ENCODE measurements at regions not wholly inside any gene's neighbourhood (a gene's known extent, or its start where the extent isn't known, plus 50 kb on each side); places are given as distances from the start of the nearest gene placed in this dataset.
A peak's percentile ranks its signal among the peaks of the same experiment; 100 is the strongest.
"Not testable (repeated sequence)": the region's sequence is repeated elsewhere in the genome, so short reads cannot be mapped to it uniquely, and the experiment has no call there.

- Mint-ChIP-seq H3K4me3 (no peak overlapping the region), H3K9me3 (peaks cover 7 to 16% of the 10 kb centered on the region in 2 donors), H3K36me3 (no peaks in the 10 kb centered on the region), H3K27ac (no peak overlapping the region), H3K4me1 (no peaks in the 10 kb centered on the region), H3K27me3 (ENCODE audit: low read depth in 2 of 2) (no peaks in the 10 kb centered on the region)
- H3K4me1 ChIP-seq (ENCODE audit: control insufficient read depth, insufficient read depth, low read length): no peaks in the 10 kb centered on the region
- DNase-seq (no peak), ATAC-seq (no peak)
- 75% methylated on average over 3 of the region's 4 CpGs for WGBS (ENCODE audit: insufficient coverage)
- TF ChIP-seq CTCF (IDR thresholded peaks at IDR 0.05): no peak
- H3K4me3 ChIP-seq (ENCODE audit: low read length): no peak overlapping the region
- no peaks in the 10 kb centered on the region for H3K36me3 ChIP-seq (ENCODE audit: control insufficient read depth, insufficient read depth, low read length)
- H3K9me3 ChIP-seq (ENCODE audit: control insufficient read depth, insufficient read depth, low read length): no peaks in the 10 kb centered on the region
- no peak overlapping the region for H3K27ac ChIP-seq (ENCODE audit: low read length)
- intact Hi-C loops (cut with micrococcal nuclease): no loop called here
- no peaks in the 10 kb centered on the region for H3K27me3 ChIP-seq (ENCODE audit: control insufficient read depth, insufficient read depth, low read length)
These were observed 58.0 kb upstream of the PPARGC1A start for GRCh38 chr4:23947826-23948225.

GRCh38 chr4:23946299-23946698, 56.5 kb upstream of the PPARGC1A start:
- no peaks in the 10 kb centered on the region for H3K36me3 Mint-ChIP-seq
- H3K27ac Mint-ChIP-seq: no peak overlapping the region
- no peak overlapping the region for H3K4me3 Mint-ChIP-seq
- ATAC-seq: no peak
- H3K9me3 Mint-ChIP-seq: peaks cover 6 to 12% of the 10 kb centered on the region in 2 donors
- H3K4me1 Mint-ChIP-seq: no peaks in the 10 kb centered on the region
- H3K4me3 ChIP-seq (ENCODE audit: low read length): no peak overlapping the region
- H3K36me3 ChIP-seq (ENCODE audit: control insufficient read depth, insufficient read depth, low read length): no peaks in the 10 kb centered on the region
- WGBS (ENCODE audit: insufficient coverage): 95% methylated on average over 6 of the region's 6 CpGs
- DNase-seq: no peak
- no peaks in the 10 kb centered on the region for H3K9me3 ChIP-seq (ENCODE audit: control insufficient read depth, insufficient read depth, low read length)
- no peaks in the 10 kb centered on the region for H3K4me1 ChIP-seq (ENCODE audit: control insufficient read depth, insufficient read depth, low read length)
- no peak for TF ChIP-seq CTCF (IDR thresholded peaks at IDR 0.05)
- no peak overlapping the region for H3K27ac ChIP-seq (ENCODE audit: low read length)
- no peaks in the 10 kb centered on the region for H3K27me3 ChIP-seq (ENCODE audit: control insufficient read depth, insufficient read depth, low read length)
- intact Hi-C loops (cut with micrococcal nuclease): no loop called here
- H3K27me3 Mint-ChIP-seq (ENCODE audit: low read depth in 2 of 2): no peaks in the 10 kb centered on the region

GRCh38 chr4:23945451-23946017, 55.7 kb upstream of the PPARGC1A start:
- DNase-seq: peak in 1 of 2 donors; percentile 4
- ATAC-seq: no peak

GRCh38 chr4:23944556-23944955, 54.7 kb upstream of the PPARGC1A start:
- H3K9me3 ChIP-seq (ENCODE audit: control insufficient read depth, insufficient read depth, low read length); intact Hi-C loops (cut with micrococcal nuclease); H3K27me3 ChIP-seq (ENCODE audit: control insufficient read depth, insufficient read depth, low read length); H3K36me3 ChIP-seq (ENCODE audit: control insufficient read depth, insufficient read depth, low read length); DNase-seq; H3K4me3 ChIP-seq (ENCODE audit: low read length); H3K9me3 Mint-ChIP-seq; H3K27ac Mint-ChIP-seq; H3K36me3 Mint-ChIP-seq; H3K27me3 Mint-ChIP-seq (ENCODE audit: low read depth in 2 of 2); ATAC-seq; H3K4me1 ChIP-seq (ENCODE audit: control insufficient read depth, insufficient read depth, low read length); H3K27ac ChIP-seq (ENCODE audit: low read length); H3K4me1 Mint-ChIP-seq; H3K4me3 Mint-ChIP-seq: not testable (repeated sequence)
- 66% methylated on average over 2 of the region's 3 CpGs for WGBS (ENCODE audit: insufficient coverage)

More at GRCh38 chr4:23945451-23946017, 55.7 kb upstream of the PPARGC1A start:
- H3K27ac ChIP-seq (ENCODE audit: low read length): no peak overlapping the region
- WGBS (ENCODE audit: insufficient coverage): 46% methylated on average over 6 of the region's 6 CpGs
- H3K4me1 ChIP-seq (ENCODE audit: control insufficient read depth, insufficient read depth, low read length): no peaks in the 10 kb centered on the region
- Mint-ChIP-seq H3K4me1 (no peaks in the 10 kb centered on the region), H3K36me3 (no peaks in the 10 kb centered on the region), H3K9me3 (peaks cover 4 to 11% of the 10 kb centered on the region in 2 donors), H3K4me3 (no peak overlapping the region), H3K27ac (no peak overlapping the region), H3K27me3 (ENCODE audit: low read depth in 2 of 2) (no peaks in the 10 kb centered on the region)
- no peak for TF ChIP-seq CTCF (IDR thresholded peaks at IDR 0.05)
- H3K9me3 ChIP-seq (ENCODE audit: control insufficient read depth, insufficient read depth, low read length): no peaks in the 10 kb centered on the region
- H3K4me3 ChIP-seq (ENCODE audit: low read length): no peak overlapping the region
- no peaks in the 10 kb centered on the region for H3K36me3 ChIP-seq (ENCODE audit: control insufficient read depth, insufficient read depth, low read length)
- intact Hi-C loops (cut with micrococcal nuclease): no loop called here
- H3K27me3 ChIP-seq (ENCODE audit: control insufficient read depth, insufficient read depth, low read length): no peaks in the 10 kb centered on the region
